ENCODE measurements at regions not wholly inside any gene's neighbourhood (a gene's known extent, or its start where the extent isn't known, plus 50 kb on each side); places are given as distances from the start of the nearest gene placed in this dataset.

DNA sequence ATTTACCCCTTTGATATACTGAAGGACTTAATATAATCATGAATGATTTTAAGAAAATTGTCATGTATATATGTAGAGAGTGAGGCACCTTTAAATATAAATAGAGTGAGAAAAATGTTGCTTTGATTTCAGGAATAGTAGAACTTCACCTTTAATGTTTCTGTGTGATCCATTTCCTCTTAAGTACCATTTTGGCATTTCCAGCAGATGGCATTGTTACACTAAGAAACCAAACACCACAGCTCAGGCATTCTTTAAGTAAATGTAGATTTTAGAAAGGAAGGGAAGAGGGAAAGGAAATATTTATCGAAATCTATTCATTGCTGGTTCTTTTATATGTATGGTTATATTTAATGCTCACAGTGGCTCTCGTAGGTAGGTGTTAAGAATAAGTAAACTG is 556.7 kb upstream of the FBXO33 start:
- TF ChIP-seq FOXP2 (optimal IDR thresholded peaks at IDR 0.05; ENCODE audit: borderline replicate concordance, extremely low read depth, extremely low read length, insufficient read depth) (no peak), POLR2AphosphoS5 (IDR thresholded peaks at IDR 0.05; ENCODE audit: low read depth, low read length) (no peak)

All from PFSK-1 (cell line).